ENCODE measurements at regions not wholly inside any gene's neighbourhood (a gene's known extent, or its start where the extent isn't known, plus 50 kb on each side); places are given as distances from the start of the nearest gene placed in this dataset.

DNA sequence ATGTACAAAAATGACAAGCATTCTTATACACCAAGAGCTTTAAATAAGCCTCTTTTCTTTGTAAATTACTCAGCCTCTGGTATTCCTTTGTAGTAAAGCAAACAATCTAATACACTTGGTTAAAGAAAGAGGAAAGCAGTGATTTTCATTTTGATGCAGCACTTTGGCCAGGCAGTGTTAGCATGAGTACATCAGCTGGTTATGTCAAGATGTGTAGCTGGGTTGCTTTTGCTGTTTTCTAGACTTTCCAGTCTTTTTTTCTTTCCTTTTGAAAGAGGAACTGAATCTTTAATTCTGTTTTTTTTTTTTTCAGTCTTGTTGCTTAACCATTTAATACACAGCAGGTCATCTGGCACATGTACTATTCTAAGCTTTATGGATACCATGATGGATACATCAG lies 167.1 kb upstream of the AADAT start:
- no peaks in the 10 kb centered on the region for H3K27me3 Mint-ChIP-seq
- H3K4me1 Mint-ChIP-seq (ENCODE audit: low read depth), result peaks cover 2% of the 10 kb centered on the region
- H3K4me3 Mint-ChIP-seq (ENCODE audit: low read depth), result no peak overlapping the region
- no peak for DNase-seq (ENCODE audit: low spot score, unreplicated experiment)
- H3K36me3 Mint-ChIP-seq (ENCODE audit: insufficient read depth), result no peaks in the 10 kb centered on the region
- no peak overlapping the region for H3K27ac Mint-ChIP-seq
- TF ChIP-seq, protein P1, sequence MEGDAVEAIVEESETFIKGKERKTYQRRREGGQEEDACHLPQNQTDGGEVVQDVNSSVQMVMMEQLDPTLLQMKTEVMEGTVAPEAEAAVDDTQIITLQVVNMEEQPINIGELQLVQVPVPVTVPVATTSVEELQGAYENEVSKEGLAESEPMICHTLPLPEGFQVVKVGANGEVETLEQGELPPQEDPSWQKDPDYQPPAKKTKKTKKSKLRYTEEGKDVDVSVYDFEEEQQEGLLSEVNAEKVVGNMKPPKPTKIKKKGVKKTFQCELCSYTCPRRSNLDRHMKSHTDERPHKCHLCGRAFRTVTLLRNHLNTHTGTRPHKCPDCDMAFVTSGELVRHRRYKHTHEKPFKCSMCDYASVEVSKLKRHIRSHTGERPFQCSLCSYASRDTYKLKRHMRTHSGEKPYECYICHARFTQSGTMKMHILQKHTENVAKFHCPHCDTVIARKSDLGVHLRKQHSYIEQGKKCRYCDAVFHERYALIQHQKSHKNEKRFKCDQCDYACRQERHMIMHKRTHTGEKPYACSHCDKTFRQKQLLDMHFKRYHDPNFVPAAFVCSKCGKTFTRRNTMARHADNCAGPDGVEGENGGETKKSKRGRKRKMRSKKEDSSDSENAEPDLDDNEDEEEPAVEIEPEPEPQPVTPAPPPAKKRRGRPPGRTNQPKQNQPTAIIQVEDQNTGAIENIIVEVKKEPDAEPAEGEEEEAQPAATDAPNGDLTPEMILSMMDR (IDR thresholded peaks at IDR 0.05; ENCODE audit: unreplicated experiment), result no peak
- H3K9me3 Mint-ChIP-seq (ENCODE audit: low read depth), result no peaks in the 10 kb centered on the region

DNA sequence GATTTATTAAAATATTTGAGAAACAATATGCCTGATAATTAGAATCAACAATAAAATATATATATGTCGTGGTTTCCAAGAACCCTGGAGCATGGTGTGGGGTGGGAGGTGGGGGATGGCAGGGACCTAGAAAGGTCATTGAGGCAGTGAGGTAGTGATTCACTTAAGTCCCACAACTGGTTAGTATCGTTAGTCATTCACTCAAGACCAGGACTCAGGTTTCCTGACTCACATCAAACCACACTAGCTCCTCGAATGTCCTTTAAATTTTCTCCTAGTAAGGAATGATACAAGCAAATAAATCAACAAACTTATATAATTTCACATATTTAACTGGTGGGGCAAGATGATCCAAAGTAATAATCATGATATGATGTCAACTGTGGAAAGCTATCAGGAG lies 158.8 kb upstream of the AADAT start:
- Mint-ChIP-seq H3K27ac (no peak overlapping the region), H3K27me3 (peaks cover 3% of the 10 kb centered on the region)
- TF ChIP-seq, protein P1 (IDR thresholded peaks at IDR 0.05; ENCODE audit: unreplicated experiment), result no peak

DNA sequence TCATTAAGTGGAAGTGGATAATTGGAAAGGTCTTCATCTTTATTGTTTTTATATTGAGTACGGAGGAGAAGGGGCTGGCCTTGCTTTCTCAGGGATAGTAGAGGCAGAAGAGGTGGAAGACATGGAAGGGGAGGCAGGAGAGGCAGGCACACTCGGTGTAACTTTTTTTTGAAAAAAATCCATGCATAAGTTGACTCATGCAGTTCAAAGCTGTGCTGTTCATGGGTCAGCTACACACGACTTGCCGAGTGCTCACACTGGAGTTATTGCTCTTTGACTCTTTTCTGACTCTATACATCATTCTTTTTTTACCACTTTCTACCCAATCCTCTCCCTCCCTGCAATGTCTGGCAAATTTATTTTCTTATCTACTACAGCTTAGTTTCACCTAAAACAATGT lies 158.3 kb upstream of the AADAT start:
- Mint-ChIP-seq H3K4me1 (ENCODE audit: low read depth) (peaks cover 12% of the 10 kb centered on the region), H3K27me3 (peaks cover 6% of the 10 kb centered on the region), H3K9me3 (ENCODE audit: low read depth) (no peaks in the 10 kb centered on the region), H3K36me3 (ENCODE audit: insufficient read depth) (no peaks in the 10 kb centered on the region), H3K4me3 (ENCODE audit: low read depth) (no peak overlapping the region), H3K27ac (no peak overlapping the region)
- TF ChIP-seq, protein P1 (IDR thresholded peaks at IDR 0.05; ENCODE audit: unreplicated experiment), result no peak
- DNase-seq (ENCODE audit: low spot score, unreplicated experiment), result no peak

More for the DNA sequence above, 158.8 kb upstream of the AADAT start:
- H3K4me1 Mint-ChIP-seq (ENCODE audit: low read depth), result peaks cover 12% of the 10 kb centered on the region
- no peaks in the 10 kb centered on the region for H3K9me3 Mint-ChIP-seq (ENCODE audit: low read depth)
- no peak for DNase-seq (ENCODE audit: low spot score, unreplicated experiment)
- H3K4me3 Mint-ChIP-seq (ENCODE audit: low read depth), result no peak overlapping the region
- no peaks in the 10 kb centered on the region for H3K36me3 Mint-ChIP-seq (ENCODE audit: insufficient read depth)

DNA sequence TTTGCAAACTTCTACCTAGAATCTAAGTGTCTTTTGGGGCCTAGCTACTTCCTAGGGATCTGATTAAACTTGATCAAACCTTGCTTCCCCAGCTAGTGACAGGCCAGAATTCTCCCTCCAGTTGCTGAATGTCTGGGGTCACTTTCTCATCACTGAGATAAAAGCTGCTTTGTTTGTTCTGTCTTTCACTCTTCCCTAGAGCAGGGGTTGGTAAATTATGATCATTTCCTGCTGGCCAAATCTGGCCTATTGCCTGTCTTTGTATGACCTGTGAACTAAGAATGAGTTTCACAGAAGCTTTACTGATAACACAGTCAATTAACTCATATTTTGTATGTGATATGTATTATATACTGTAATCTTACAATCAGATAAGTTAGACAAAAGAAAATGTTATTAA lies 157.8 kb upstream of the AADAT start:
- H3K27ac Mint-ChIP-seq, result no peak overlapping the region

DNA sequence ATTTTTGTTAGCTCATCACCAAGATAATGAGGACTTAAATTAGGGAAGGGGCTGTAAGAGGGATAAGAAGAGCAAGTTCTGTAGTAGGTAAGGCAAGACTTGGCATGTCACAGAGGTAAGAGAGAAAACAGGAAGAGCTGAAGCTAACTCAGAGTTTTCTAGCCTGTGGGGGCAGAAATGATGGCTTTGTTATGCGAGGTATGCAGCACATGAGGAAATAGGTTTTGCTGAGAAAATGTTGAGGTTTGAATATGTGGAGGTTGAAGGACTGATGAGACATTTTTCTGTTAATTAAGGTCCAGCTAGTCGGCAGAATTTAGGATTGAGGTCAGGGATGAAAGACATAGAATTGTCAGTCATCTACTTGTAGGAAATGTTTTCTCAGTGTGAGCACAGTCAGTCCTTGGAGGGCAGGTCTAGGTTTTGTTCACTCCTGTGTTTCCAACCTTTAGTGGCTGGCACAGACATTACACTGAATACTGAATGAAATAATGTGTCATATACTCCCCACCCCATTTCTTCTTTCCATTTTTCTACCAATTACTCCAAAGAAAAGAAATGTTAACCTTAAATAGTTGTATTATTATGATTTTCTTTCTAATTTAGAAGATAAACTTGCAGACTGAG lies 154.0 kb upstream of the AADAT start:
- DNase-seq (ENCODE audit: low spot score, unreplicated experiment), result no peak
- peaks cover 12% of the 10 kb centered on the region for H3K4me1 Mint-ChIP-seq (ENCODE audit: low read depth)
- H3K27ac Mint-ChIP-seq, result no peak overlapping the region
- H3K9me3 Mint-ChIP-seq (ENCODE audit: low read depth), result no peaks in the 10 kb centered on the region
- no peak overlapping the region for H3K4me3 Mint-ChIP-seq (ENCODE audit: low read depth)
- H3K36me3 Mint-ChIP-seq (ENCODE audit: insufficient read depth), result no peaks in the 10 kb centered on the region
- TF ChIP-seq, protein P1 (IDR thresholded peaks at IDR 0.05; ENCODE audit: unreplicated experiment), result no peak
- H3K27me3 Mint-ChIP-seq, result peaks cover 6% of the 10 kb centered on the region

More for the DNA sequence above, 157.8 kb upstream of the AADAT start:
- TF ChIP-seq, protein P1 (IDR thresholded peaks at IDR 0.05; ENCODE audit: unreplicated experiment), result no peak
- no peak for DNase-seq (ENCODE audit: low spot score, unreplicated experiment)
- no peaks in the 10 kb centered on the region for H3K9me3 Mint-ChIP-seq (ENCODE audit: low read depth)
- no peaks in the 10 kb centered on the region for H3K36me3 Mint-ChIP-seq (ENCODE audit: insufficient read depth)
- no peak overlapping the region for H3K4me3 Mint-ChIP-seq (ENCODE audit: low read depth)
- H3K4me1 Mint-ChIP-seq (ENCODE audit: low read depth), result peaks cover 12% of the 10 kb centered on the region
- peaks cover 6% of the 10 kb centered on the region for H3K27me3 Mint-ChIP-seq
